ENCODE measurements at regions not wholly inside any gene's neighbourhood (a gene's known extent, or its start where the extent isn't known, plus 50 kb on each side); places are given as distances from the start of the nearest gene placed in this dataset.

GRCh38 chr13:63274772-63275171 lies 1859.1 kb upstream of the PCDH20 start:
- no peak for TF ChIP-seq IRF1 (CRISPR knock-in tag; IDR thresholded peaks at IDR 0.05)
- TF ChIP-seq, protein P1, sequence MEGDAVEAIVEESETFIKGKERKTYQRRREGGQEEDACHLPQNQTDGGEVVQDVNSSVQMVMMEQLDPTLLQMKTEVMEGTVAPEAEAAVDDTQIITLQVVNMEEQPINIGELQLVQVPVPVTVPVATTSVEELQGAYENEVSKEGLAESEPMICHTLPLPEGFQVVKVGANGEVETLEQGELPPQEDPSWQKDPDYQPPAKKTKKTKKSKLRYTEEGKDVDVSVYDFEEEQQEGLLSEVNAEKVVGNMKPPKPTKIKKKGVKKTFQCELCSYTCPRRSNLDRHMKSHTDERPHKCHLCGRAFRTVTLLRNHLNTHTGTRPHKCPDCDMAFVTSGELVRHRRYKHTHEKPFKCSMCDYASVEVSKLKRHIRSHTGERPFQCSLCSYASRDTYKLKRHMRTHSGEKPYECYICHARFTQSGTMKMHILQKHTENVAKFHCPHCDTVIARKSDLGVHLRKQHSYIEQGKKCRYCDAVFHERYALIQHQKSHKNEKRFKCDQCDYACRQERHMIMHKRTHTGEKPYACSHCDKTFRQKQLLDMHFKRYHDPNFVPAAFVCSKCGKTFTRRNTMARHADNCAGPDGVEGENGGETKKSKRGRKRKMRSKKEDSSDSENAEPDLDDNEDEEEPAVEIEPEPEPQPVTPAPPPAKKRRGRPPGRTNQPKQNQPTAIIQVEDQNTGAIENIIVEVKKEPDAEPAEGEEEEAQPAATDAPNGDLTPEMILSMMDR (IDR thresholded peaks at IDR 0.05), result no peak
- TF ChIP-seq CBFB (CRISPR knock-in tag; IDR thresholded peaks at IDR 0.05; ENCODE audit: low read depth), result no peak
- TF ChIP-seq NR3C1 (CRISPR knock-in tag; conservative IDR thresholded peaks at IDR 0.05; ENCODE audit: low read depth), result no peak
- no peak for TF ChIP-seq ETV6 (CRISPR knock-in tag; IDR thresholded peaks at IDR 0.05)
- TF ChIP-seq KAT7 (CRISPR knock-in tag; IDR thresholded peaks at IDR 0.05; ENCODE audit: borderline replicate concordance), result no peak
- TF ChIP-seq CREM (CRISPR knock-in tag; IDR thresholded peaks at IDR 0.05), result no peak
